Subcutaneous abdominal adipose tissue (tissue), 5 donors: ENCODE measurements at regions not wholly inside any gene's neighbourhood (a gene's known extent, or its start where the extent isn't known, plus 50 kb on each side); places are given as distances from the start of the nearest gene placed in this dataset.

Experiments used
- H3K27ac ChIP-seq: one replicate; pipeline ENCODE4 v1.7.0; 2013; ENCODE audit warnings: low read depth, mild to moderate bottlenecking, inconsistent platforms, low read length, moderate library complexity
- H3K27me3 ChIP-seq, 5 donors: one replicate each; pipeline ENCODE4 v1.7.0; 2013; ENCODE audit warnings: low read length in 5 of 5, inconsistent platforms in 1 of 5; ENCODE audit not compliant: control insufficient read depth in 5 of 5, insufficient read depth in 4 of 5
- H3K36me3 ChIP-seq, 5 donors: one replicate each; pipeline ENCODE4 v1.7.0; 2013; ENCODE audit warnings: low read length in 5 of 5; ENCODE audit not compliant: control insufficient read depth in 5 of 5, insufficient read depth in 5 of 5
- H3K4me1 ChIP-seq, 5 donors: one replicate each; pipeline ENCODE4 v1.7.0; 2013; ENCODE audit warnings: low read length in 5 of 5, mild to moderate bottlenecking in 3 of 5, moderate library complexity in 1 of 5; ENCODE audit not compliant: control insufficient read depth in 5 of 5, insufficient read depth in 5 of 5
- H3K4me3 ChIP-seq, 5 donors: one replicate each; pipeline ENCODE4 v1.7.0; 2013; ENCODE audit warnings: low read length in 5 of 5, low read depth in 1 of 5
- H3K9ac ChIP-seq, 5 donors: one replicate each; pipeline ENCODE4 v1.7.0; 2013; ENCODE audit warnings: low read length in 5 of 5, mild to moderate bottlenecking in 4 of 5, moderate library complexity in 3 of 5
- H3K9me3 ChIP-seq, 5 donors: one replicate each; pipeline ENCODE4 v1.7.0; 2013; ENCODE audit warnings: low read length in 5 of 5; ENCODE audit not compliant: control insufficient read depth in 5 of 5
- donor health status: healthy.
- donor health status: healthy.
- donor health status: healthy.
- donor health status: healthy.
- donor health status: healthy.

DNA sequence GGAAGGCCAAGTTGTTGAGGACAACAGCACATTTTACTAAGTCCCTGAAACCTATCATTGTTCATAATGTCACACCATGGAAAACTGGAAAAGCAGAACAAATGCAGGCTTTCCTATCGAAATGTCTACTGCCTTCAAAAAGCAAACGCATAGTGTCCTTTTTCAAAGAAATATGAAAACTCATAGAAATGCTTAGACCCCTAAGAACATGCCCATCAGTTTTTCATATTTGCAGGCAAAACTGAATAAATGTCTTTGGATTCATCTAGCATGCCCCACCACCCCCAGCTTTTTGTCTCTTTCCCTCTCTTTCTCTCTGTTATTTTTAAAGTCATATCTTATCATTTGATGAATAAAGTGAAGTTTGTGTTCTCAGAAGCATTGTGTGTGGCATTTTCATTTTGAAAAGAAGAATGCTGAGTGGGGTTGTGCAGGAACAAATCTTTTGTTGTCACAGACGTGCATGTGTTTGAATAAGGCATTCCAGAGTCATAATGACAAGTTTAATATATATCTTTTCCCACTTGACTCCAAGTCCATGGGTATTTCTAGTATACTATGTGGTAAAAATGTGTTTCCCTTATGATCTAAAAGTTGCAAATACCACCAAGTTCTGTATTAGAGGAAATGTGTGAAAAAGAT lies 2180.0 kb upstream of the PIK3C3 start:
- Histone ChIP-seq H3K9ac (no peak overlapping the region), H3K4me1 (no peaks in the 10 kb centered on the region), H3K9me3 (no peaks in the 10 kb centered on the region), H3K27me3 (no peaks in the 10 kb centered on the region), H3K4me3 (no peak overlapping the region), H3K36me3 (no peaks in the 10 kb centered on the region), H3K27ac (no peak overlapping the region)

DNA sequence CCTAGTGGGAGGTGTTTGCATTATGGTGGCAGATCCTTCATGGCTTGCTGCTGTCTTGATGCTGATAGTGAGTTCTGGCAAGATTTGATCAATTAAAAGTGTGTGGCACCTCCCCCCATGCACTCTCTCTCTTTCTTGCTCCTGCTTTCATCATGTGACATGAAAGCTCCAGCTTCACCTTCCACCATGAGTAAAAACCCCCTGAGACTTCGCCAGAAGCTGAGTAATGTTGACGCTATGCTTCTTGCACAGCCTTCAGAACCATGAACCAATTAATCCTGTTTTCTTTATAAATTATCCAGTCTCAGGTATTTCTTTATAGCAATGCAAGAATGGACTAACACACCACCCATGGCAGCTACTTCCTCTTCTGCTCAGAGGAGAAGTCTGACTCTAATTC lies 2181.4 kb upstream of the PIK3C3 start:
- Histone ChIP-seq H3K9ac (no peak overlapping the region), H3K27me3 (no peaks in the 10 kb centered on the region), H3K9me3 (no peaks in the 10 kb centered on the region), H3K27ac (no peak overlapping the region), H3K4me3 (no peak overlapping the region), H3K4me1 (no peaks in the 10 kb centered on the region), H3K36me3 (no peaks in the 10 kb centered on the region)

DNA sequence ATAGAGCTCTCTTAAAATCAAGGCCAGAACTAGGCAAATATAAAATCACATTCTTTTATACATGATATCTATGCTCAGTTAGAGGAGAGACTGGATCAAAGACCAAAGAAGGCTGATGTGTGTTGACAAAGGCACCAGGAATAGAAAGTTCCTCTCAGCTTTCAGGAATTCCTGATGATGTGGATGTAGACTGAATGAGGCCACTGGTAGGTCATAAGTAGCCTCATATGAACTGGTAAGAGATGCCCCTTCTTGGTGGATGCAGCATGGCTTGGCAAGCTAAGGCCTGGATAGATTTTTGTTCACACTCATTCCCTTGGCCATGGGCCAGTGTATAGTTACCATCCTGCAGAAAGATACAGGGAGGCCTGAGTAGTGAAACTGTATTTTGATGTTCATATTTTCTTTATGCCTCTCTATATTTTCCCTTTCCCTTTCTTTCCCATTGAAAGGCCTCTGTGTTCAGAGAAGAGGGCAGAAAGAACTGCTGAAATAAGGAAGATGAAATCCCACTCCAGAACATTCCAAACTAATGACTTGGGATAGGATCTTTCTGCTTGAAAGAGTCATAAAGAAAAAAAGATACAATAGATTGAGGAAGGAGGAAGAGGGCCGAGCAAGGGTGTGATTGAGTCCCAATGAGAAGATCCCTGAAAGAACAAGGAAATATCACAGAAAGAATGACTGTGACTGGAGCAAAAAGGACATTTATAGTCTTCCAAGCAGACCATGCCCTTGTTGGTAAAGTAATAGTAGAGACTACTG lies 2182.7 kb upstream of the PIK3C3 start:
- Histone ChIP-seq H3K36me3 (no peaks in the 10 kb centered on the region), H3K27ac (no peak overlapping the region), H3K9ac (no peak overlapping the region), H3K9me3 (no peaks in the 10 kb centered on the region), H3K4me1 (no peaks in the 10 kb centered on the region), H3K27me3 (no peaks in the 10 kb centered on the region), H3K4me3 (no peak overlapping the region)

DNA sequence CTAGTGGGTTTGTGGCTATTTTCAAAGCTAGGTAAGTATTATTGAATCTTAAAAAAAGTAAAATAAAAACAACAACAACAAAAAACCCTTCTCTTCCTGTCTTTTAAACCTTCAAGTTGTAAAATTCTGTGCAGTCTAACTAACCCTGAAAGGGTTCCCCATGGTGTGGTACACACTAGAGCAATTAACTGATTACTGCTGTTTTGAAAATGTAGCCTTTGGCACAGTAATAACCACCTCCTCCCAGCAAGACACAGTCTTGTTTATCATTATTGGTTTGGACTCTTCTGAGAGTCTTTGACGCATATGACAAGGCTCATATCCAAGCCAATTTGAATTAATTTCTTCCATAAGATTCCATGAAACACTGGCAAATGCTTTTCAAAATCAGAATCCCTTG lies 2184.6 kb upstream of the PIK3C3 start:
- H3K9ac ChIP-seq: no peak overlapping the region
- no peaks in the 10 kb centered on the region for H3K4me1 ChIP-seq
- H3K4me3 ChIP-seq: no peak overlapping the region
- no peaks in the 10 kb centered on the region for H3K9me3 ChIP-seq
- no peaks in the 10 kb centered on the region for H3K27me3 ChIP-seq
- H3K36me3 ChIP-seq: no peaks in the 10 kb centered on the region
- H3K27ac ChIP-seq: no peak overlapping the region

DNA sequence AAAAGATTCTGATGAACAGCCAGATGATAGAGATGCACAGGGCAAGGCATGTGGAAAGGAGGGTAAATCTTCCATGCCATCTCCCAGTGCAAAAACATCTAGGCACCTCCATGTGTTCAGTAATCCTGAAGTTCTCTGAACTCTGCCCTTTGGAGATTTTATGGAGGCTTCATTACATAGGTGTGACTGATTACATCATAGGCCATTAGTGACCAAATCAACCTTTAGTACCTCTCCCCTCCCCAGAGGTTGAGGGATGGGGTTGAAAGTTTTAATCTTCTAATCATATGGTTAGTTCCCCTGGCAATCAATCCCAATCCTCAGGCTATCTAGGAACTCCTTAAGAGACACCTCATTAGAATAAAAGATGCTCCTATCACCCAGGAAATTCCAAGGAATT lies 2190.2 kb upstream of the PIK3C3 start:
- H3K36me3 ChIP-seq: no peaks in the 10 kb centered on the region
- no peaks in the 10 kb centered on the region for H3K27me3 ChIP-seq
- H3K27ac ChIP-seq: no peak overlapping the region
- no peaks in the 10 kb centered on the region for H3K4me1 ChIP-seq
- no peaks in the 10 kb centered on the region for H3K9me3 ChIP-seq
- H3K4me3 ChIP-seq: no peak overlapping the region
- H3K9ac ChIP-seq: no peak overlapping the region

DNA sequence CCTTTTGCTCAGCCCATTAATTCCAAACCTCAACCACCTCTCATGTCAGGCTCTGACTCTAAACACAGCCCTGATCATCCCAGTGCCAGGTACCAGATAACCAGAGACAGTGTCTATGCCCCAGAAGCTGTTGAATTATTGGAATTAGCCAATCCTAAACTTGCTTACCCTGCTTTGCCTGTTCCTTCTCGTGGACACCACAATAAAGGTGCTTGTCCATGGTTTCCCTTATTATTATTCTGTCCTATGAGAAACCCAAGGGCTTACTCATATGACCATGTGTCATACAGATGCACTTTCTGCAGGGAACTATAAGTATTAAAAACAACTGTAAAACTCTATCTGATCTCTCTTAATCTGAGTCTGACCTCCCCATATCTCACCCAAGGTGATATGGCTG lies 2193.8 kb upstream of the PIK3C3 start:
- Histone ChIP-seq H3K36me3 (no peaks in the 10 kb centered on the region), H3K27me3 (no peaks in the 10 kb centered on the region), H3K4me1 (no peaks in the 10 kb centered on the region), H3K9me3 (peaks cover 0 to 4% (median 0%) of the 10 kb centered on the region in 5 donors), H3K27ac (no peak overlapping the region), H3K9ac (no peak overlapping the region), H3K4me3 (no peak overlapping the region)

DNA sequence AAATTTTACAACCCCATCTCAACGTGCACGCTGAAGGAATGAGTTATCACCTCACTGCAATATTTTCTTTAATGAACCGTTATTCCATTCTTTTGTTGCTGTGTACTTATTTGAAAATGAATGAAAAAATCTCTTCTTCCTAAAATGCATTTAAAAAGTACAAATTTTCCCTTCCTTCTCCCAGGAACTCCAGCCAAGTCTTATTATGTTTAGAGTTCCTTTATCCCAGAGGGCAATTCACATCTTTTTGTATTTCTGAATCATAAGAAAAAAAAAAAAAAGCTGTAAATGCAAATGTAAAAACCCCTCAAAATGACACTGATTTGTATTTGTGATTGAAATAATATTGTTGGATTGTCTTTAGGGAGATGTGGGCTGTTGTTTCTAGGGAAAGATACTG lies 2194.3 kb upstream of the CELF4 start:
- Histone ChIP-seq H3K4me1 (no peaks in the 10 kb centered on the region), H3K4me3 (no peak overlapping the region), H3K27me3 (no peaks in the 10 kb centered on the region), H3K9ac (no peak overlapping the region), H3K36me3 (no peaks in the 10 kb centered on the region), H3K27ac (no peak overlapping the region), H3K9me3 (peaks cover 0 to 4% (median 0%) of the 10 kb centered on the region in 5 donors)

DNA sequence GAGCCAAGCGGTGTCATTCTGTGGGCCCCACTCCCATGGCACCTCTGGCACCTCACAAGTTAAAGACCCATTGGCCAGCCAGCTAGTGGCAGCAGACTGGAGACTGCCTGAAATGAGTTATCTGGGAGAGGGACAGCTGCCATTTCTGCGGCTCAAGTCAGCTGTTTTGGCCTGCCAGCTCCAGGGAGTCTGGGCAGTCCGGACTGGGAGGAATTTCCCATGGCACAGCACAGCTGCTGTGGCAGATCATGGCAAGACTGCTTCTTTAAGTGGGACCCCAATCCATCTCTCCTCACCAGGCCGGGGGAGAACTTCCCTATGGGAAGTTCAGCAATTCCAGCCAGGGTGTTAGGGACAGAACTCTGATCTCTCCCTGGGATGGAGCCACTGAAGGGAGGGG lies 2187.6 kb upstream of the CELF4 start:
- Histone ChIP-seq H3K27me3 (no peaks in the 10 kb centered on the region), H3K4me3 (no peak overlapping the region), H3K9me3 (peaks cover 0 to 4% (median 0%) of the 10 kb centered on the region in 5 donors), H3K36me3 (no peaks in the 10 kb centered on the region), H3K9ac (no peak overlapping the region), H3K27ac (no peak overlapping the region), H3K4me1 (peaks cover 2 to 25% (median 16%) of the 10 kb centered on the region in 5 donors)

DNA sequence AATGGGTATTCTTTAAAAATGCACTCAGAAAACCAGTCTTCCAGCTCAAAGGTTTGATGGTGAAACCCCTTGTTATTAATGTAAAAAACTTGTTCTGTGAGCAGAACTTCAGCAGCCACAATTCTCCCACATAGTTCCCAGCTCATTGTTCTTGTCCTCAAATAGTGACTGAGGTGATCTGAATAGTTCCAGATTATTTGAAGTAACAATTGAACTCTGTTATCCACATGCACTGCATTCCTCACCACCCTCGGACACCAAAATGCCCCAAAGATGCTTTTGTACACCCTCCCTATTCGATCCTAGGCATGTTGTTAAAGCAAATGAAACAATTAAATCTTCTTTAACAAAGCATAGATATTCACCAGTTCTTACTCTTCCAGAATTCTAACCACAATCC lies 2186.8 kb upstream of the CELF4 start:
- H3K27me3 ChIP-seq: no peaks in the 10 kb centered on the region
- H3K4me1 ChIP-seq: peaks cover 2 to 30% (median 16%) of the 10 kb centered on the region in 5 donors
- no peak overlapping the region for H3K4me3 ChIP-seq
- no peak overlapping the region for H3K9ac ChIP-seq
- no peak overlapping the region for H3K27ac ChIP-seq
- H3K36me3 ChIP-seq: no peaks in the 10 kb centered on the region
- H3K9me3 ChIP-seq: no peaks in the 10 kb centered on the region

DNA sequence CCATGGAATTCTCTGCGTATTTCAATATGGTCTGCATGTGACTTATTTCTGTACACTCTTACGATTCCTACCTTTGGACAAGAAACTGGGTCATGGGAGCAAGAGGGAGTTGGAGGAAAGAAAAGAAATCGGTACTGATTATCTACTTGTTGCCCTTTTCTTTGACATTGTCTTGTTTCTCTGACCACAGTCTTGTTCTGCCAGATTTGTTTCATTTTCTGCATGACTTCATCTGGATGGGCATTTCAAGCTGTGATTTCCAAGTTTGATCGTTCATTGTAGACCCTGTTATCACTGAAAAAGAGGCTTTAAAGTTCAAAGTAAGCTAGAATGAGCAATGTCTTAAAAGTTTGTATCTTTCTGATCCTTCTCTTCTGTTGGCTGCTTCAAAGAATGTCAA lies 2186.3 kb upstream of the CELF4 start:
- no peaks in the 10 kb centered on the region for H3K9me3 ChIP-seq
- H3K36me3 ChIP-seq: no peaks in the 10 kb centered on the region
- no peak overlapping the region for H3K27ac ChIP-seq
- H3K27me3 ChIP-seq: no peaks in the 10 kb centered on the region
- H3K9ac ChIP-seq: no peak overlapping the region
- H3K4me1 ChIP-seq: peaks cover 2 to 30% (median 16%) of the 10 kb centered on the region in 5 donors
- H3K4me3 ChIP-seq: no peak overlapping the region
